ENCODE measurements at regions not wholly inside any gene's neighbourhood (a gene's known extent, or its start where the extent isn't known, plus 50 kb on each side); places are given as distances from the start of the nearest gene placed in this dataset.

GRCh38 chr9:99577351-99577750, 244.3 kb upstream of the NR4A3 start:
- Histone ChIP-seq H2AFZ (ENCODE audit: low read length) (no peak overlapping the region), H3K27ac (ENCODE audit: extremely low read length, insufficient read depth, low read length) (no peak overlapping the region), H3K4me1 (ENCODE audit: insufficient read depth, low read length) (no peaks in the 10 kb centered on the region), H4K20me1 (ENCODE audit: insufficient read depth, low read length) (no peaks in the 10 kb centered on the region), H3K9ac (ENCODE audit: insufficient read depth, low read depth, low read length) (no peak overlapping the region), H3K36me3 (replicated peaks in 1 of 2; ENCODE audit: control insufficient read depth in 1 of 2, insufficient read depth in 2 of 2, low read length in 2 of 2) (no peaks in the 10 kb centered on the region), H3K79me2 (ENCODE audit: insufficient read depth, low read length) (no peaks in the 10 kb centered on the region), H3K27me3 (ENCODE audit: control insufficient read depth in 1 of 2, insufficient read depth in 2 of 2, low read length in 2 of 2) (no peaks in the 10 kb centered on the region; a peak in 1 of 5 replicates), H3K4me2 (ENCODE audit: low read depth, low read length) (no peak overlapping the region), H3K4me3 (replicated peaks in 1 of 3; ENCODE audit: insufficient read depth in 1 of 3, low read depth in 2 of 3, low read length in 3 of 3) (no peak overlapping the region), H3K9me3 (ENCODE audit: low read length) (no peaks in the 10 kb centered on the region)
- WGBS (ENCODE audit: low lambda C conversion rate) = 10% methylated on average over 2 of the region's 2 CpGs
- CTCF ChIA-PET (ENCODE audit: low intra/inter-chr PET ratio, low total read pairs) = no interaction called here
- intact Hi-C loops (cut with micrococcal nuclease; ENCODE audit: unreplicated experiment) (no loop called here), in situ Hi-C loops (cut with HindIII; ENCODE audit: extremely low pct_ligation_motif_present, low pct_unique_long_range_greater_than_20kb) (no loop called here)
- TF ChIP-seq ZNF225 (CRISPR knock-in tag; IDR thresholded peaks at IDR 0.05) (no peak), ZNF780A (CRISPR knock-in tag; IDR thresholded peaks at IDR 0.05) (no peak), NFKB2 (CRISPR knock-in tag; IDR thresholded peaks at IDR 0.05; ENCODE audit: borderline replicate concordance) (no peak), AFF4 (CRISPR knock-in tag; IDR thresholded peaks at IDR 0.05) (no peak), MIER3 (CRISPR knock-in tag; IDR thresholded peaks at IDR 0.05; ENCODE audit: borderline replicate concordance) (no peak), ZNF350 (CRISPR knock-in tag; IDR thresholded peaks at IDR 0.05; ENCODE audit: borderline replicate concordance, low read depth) (no peak), SKI (IDR thresholded peaks at IDR 0.05; ENCODE audit: partially characterized antibody) (no peak), ZFP90 (CRISPR knock-in tag; IDR thresholded peaks at IDR 0.05; ENCODE audit: borderline replicate concordance) (no peak), ZNF326 (CRISPR knock-in tag; IDR thresholded peaks at IDR 0.05; ENCODE audit: borderline replicate concordance) (no peak), RCOR2 (CRISPR knock-in tag; IDR thresholded peaks at IDR 0.05) (no peak), TARDBP (CRISPR knock-in tag; IDR thresholded peaks at IDR 0.05) (no peak), ARNT2 (CRISPR knock-in tag; IDR thresholded peaks at IDR 0.05; ENCODE audit: low read depth) (no peak), CEBPG (CRISPR knock-in tag; IDR thresholded peaks at IDR 0.05) (no peak)
- no peak for DNase-seq (ENCODE audit: low spot score)
- POLR2A ChIA-PET = no interaction called here
- no peak for FAIRE-seq
- no TSS peak for BruUV-seq (replicated peaks)
- no peak for ATAC-seq
